ENCODE measurements at regions not wholly inside any gene's neighbourhood (a gene's known extent, or its start where the extent isn't known, plus 50 kb on each side); places are given as distances from the start of the nearest gene placed in this dataset.

DNA sequence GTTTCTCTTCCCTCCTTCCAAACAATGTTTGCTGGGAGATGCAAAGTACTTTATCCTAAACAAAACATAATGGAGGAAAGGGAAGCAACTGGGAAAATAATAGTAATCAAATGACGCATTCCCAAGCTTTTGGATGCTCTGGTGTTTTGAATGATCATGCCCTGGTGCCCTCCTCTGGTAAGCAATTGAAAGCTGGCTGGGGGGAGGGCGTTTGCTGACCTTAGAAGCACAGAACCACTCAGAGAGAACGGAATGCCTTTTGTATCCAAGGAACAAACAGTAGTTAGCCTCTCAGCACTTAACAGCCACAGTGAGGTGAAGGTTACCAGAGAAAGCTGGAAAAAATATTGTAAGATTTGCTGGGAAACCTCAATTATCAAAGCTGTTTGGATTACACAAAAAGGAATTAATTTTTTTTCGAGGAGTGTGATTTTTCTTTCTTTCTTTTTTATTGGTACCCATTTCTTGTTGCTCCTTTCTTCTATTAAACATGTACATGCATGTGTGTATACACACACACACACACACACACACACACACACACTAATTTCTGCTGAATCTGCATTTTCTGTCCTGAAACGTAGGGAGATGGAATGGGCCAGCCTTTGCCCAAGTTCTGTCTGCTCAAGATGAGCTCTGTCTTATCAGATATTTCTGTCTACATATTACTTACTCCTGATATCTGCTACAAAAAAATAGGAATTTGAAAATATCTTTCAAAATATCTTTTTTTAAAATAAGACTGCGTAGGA lies 155.8 kb upstream of the IGFBP7 start:
- no peak for DNase-seq (ENCODE audit: low read depth)
- TF ChIP-seq, protein P1, sequence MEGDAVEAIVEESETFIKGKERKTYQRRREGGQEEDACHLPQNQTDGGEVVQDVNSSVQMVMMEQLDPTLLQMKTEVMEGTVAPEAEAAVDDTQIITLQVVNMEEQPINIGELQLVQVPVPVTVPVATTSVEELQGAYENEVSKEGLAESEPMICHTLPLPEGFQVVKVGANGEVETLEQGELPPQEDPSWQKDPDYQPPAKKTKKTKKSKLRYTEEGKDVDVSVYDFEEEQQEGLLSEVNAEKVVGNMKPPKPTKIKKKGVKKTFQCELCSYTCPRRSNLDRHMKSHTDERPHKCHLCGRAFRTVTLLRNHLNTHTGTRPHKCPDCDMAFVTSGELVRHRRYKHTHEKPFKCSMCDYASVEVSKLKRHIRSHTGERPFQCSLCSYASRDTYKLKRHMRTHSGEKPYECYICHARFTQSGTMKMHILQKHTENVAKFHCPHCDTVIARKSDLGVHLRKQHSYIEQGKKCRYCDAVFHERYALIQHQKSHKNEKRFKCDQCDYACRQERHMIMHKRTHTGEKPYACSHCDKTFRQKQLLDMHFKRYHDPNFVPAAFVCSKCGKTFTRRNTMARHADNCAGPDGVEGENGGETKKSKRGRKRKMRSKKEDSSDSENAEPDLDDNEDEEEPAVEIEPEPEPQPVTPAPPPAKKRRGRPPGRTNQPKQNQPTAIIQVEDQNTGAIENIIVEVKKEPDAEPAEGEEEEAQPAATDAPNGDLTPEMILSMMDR (IDR thresholded peaks at IDR 0.05; ENCODE audit: insufficient read depth, low read depth, low read length, missing control alignments) = no peak
- no peak overlapping the region for H3K4me3 ChIP-seq (ENCODE audit: low read length)

DNA sequence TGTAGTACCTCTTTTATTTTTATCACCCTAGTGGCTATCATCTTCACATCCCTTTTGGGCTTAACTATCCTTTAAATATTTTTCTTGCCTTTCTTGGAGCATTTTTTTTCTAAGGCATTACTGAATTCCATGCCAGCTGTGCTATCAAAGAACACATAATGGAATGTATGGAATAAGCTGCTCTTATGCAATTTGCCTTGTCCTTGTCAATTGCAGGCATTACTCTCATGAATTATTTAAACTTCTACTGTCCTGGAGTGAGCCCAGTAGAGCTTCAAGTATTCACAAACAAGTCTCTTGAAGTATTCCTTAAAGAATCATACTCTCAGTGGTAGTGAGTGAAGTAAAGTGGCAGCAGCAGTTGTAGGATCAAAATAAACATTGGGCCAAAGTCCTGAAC lies 144.6 kb upstream of the IGFBP7 start:
- TF ChIP-seq, protein P1 (IDR thresholded peaks at IDR 0.05; ENCODE audit: insufficient read depth, low read depth, low read length, missing control alignments) = no peak
- H3K4me3 ChIP-seq (ENCODE audit: low read length) = no peak overlapping the region
- DNase-seq (ENCODE audit: low read depth) = no peak

GRCh38 chr4:57249083-57249482 lies 138.9 kb upstream of the IGFBP7 start:
- H3K4me3 ChIP-seq (ENCODE audit: low read length) = no peak overlapping the region
- DNase-seq (ENCODE audit: low read depth) = peak; percentile 89
- TF ChIP-seq, protein P1 (IDR thresholded peaks at IDR 0.05; ENCODE audit: insufficient read depth, low read depth, low read length, missing control alignments) = no peak

DNA sequence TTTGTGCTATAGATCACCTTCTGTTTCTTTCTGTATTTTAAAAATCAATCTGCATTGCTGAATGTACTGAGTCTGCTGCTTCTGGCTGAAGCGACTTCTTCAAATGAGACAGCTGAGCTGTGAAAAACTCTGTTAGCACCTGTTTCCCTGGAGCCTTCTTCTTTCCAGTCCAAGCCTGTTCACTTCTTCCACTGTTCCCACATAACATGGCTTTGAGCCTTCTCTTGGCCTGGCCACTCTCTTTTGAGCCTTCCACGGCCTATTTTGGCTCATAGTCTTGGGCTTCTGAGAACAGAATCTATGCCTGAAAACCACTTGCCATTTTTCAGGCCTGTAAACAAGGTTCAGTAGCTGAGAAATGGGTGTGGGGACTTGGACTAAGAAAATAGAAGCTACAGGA lies 132.9 kb upstream of the IGFBP7 start:
- H3K4me3 ChIP-seq (ENCODE audit: low read length) = no peak overlapping the region
- TF ChIP-seq, protein P1 (IDR thresholded peaks at IDR 0.05; ENCODE audit: insufficient read depth, low read depth, low read length, missing control alignments) = no peak
- DNase-seq (ENCODE audit: low read depth) = no peak

DNA sequence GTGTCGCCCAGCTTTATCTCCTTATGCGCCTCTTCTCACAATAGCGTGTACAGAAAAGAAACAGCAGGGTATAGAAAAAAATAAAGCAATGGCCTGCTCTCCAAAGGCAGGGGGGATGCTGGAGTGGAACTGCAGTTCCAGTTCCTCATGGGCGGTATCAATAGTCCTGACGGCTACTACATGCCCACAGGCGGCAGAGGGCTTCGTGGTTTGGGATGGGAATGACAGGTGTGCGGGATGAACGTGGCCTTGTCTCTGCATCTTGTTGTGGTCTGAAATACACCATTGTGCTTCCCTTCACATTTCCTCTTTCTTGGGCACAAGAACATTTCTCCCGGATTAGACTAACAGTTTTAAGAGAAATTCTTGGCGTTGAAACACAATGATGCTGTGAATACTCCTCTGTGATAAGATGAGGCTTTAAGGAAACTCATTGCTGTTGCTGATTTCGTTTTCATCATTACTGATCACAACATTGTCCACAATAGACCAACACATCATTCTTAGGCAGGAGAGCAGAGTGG lies 124.1 kb upstream of the IGFBP7 start:
- TF ChIP-seq, protein P1 (IDR thresholded peaks at IDR 0.05; ENCODE audit: insufficient read depth, low read depth, low read length, missing control alignments) = no peak
- no peak for DNase-seq (ENCODE audit: low read depth)
- no peak overlapping the region for H3K4me3 ChIP-seq (ENCODE audit: low read length)

DNA sequence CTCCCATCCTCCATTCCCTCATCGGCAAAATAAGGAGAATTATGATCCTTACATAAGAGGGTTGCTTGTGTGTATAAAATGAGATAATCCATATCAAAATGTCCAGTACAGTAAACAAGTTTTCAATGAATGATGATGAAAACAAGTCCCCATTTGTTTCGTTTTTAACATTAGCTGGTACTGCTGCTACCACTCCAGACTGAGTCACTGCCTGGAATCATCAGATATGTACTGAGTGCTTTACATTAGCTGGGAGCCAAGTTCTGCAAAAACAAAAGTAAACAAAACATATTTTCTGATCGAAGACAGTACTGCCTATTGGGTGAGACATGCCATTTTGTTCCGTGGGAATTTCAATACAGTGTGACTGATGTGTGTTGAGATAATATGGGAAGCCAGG lies 123.2 kb upstream of the IGFBP7 start:
- no peak overlapping the region for H3K4me3 ChIP-seq (ENCODE audit: low read length)
- TF ChIP-seq, protein P1 (IDR thresholded peaks at IDR 0.05; ENCODE audit: insufficient read depth, low read depth, low read length, missing control alignments) = no peak
- DNase-seq (ENCODE audit: low read depth) = peak; percentile 66

DNA sequence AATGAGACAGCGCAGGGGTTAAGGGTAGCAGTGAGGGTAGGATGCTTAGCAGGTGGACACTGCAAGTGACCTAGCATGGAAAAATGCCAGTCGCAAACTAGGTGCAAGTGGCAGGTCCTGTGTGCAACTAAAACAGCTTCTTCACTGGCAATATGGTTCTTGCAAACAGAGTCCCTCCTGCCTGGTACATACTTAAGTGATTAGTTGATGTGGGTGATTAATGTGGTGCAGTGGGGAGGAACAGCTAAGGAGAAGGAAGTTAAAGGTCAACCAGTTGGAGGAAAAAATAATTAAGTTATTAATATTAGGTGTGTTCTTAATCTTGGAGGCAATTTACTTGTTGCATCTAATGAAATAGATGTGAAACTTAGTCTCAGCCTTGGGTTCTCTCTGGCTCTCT lies 121.6 kb upstream of the IGFBP7 start:
- H3K4me3 ChIP-seq (ENCODE audit: low read length) = no peak overlapping the region
- peak; percentile 76 for DNase-seq (ENCODE audit: low read depth)
- TF ChIP-seq, protein P1 (IDR thresholded peaks at IDR 0.05; ENCODE audit: insufficient read depth, low read depth, low read length, missing control alignments) = no peak
